GM19467 (cell line): ENCODE measurements at regions not wholly inside any gene's neighbourhood (a gene's known extent, or its start where the extent isn't known, plus 50 kb on each side); places are given as distances from the start of the nearest gene placed in this dataset.
"Not testable (repeated sequence)": the region's sequence is repeated elsewhere in the genome, so short reads cannot be mapped to it uniquely, and the experiment has no call there.

Experiments used
- ATAC-seq: cut with Tn5 transposase; IDR thresholded peaks from one replicate; pipeline ENCODE4 v1.9.1; 2021; ENCODE audit warnings: mild to moderate bottlenecking, moderate library complexity; ENCODE audit not compliant: unreplicated experiment

GRCh38 chr7:55743454-55743717 is 119.2 kb downstream of the SEPTIN14 start:
- not testable (repeated sequence) for ATAC-seq

DNA sequence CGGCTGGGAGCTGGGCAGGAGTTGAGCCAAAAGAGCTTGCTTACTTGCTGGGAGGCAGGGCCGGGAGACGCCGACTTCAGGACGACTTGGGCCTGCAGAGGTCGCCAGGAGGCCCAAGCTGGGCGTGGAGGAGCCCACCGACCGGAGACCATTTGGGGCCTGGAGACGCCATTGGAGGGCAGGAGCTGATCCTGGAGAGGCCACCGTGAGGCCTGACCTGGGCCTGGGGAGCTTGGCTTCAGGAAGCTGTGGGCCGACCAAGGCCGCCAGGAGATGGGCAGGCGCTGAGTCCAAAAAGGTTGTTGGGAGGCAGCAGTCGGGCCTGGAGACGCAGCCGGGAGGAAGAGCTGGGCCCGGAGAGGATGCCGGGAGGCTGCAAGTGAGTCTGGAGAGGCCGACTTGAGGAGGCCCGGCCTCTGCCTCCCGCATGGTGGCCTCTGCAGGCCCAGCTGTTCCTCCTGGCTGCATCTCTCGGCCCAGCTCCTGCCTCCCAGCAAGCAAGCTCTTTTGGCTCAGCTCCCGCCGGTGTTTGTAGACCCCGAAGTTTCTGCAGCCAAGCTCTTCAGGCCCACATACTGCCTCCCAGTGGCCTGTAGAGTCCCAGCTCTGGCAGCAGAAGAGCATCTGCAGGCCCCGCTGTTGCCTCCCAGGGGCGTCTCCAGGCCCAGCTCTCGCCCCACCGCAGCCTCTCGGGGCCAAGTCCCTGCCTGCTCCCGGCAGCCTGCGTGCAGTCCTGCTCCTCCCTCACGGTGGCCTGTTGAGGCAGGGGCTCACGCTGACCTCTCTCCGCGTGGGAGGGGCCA is 119.7 kb downstream of the SEPTIN14 start:
- not testable (repeated sequence) for ATAC-seq

GRCh38 chr7:55741721-55742631 is 120.6 kb downstream of the SEPTIN14 start:
- ATAC-seq = not testable (repeated sequence)

- not testable (repeated sequence) for ATAC-seq
These were observed 121.8 kb downstream of the SEPTIN14 start for GRCh38 chr7:55740633-55741250.

GRCh38 chr7:55740053-55740452 is 122.5 kb downstream of the SEPTIN14 start:
- ATAC-seq = not testable (repeated sequence)

- not testable (repeated sequence) for ATAC-seq
These were observed 125.8 kb downstream of the SEPTIN14 start for GRCh38 chr7:55736641-55737221.

DNA sequence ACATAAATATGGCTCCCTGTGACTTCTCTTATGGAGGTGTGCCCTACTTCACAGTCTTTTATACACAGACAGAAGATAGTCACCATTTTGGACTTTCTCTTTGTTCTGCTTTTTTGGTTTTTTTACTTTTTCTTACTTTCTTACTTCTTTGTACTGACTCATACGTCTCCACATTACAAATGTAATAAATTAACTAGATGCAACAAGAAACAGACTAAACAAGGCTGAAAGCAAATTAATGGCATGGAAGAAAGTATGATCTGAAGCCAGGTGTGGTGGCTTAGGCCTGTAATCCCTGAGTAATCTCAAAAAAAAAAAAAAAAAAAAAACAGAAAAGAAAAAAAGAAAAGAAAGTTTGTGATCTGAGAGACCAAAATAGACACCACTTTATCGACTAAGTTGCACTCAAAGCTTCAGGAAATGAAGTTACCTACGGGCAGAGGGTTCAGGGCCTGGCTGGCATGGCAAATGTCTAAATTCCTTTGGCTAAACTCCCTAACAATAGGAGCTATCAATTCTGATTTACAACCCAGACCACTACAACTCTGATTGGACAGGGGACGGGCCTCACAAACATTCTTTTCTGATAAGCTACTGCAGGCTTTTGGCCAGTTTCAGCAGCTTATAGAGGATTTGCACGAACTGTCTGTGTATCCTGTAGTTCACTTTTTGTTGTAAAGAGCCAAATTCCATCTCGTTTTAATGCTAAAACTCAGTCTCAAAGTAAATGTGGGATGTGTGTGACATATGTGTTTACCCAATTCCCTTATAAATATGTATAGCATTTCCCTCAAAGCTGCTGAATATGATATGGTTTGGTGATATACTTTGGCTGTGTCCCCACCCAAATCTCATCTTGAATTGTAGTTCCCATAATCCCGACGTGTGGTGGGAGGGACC is 129.1 kb downstream of the SEPTIN14 start:
- ATAC-seq = no peak

DNA sequence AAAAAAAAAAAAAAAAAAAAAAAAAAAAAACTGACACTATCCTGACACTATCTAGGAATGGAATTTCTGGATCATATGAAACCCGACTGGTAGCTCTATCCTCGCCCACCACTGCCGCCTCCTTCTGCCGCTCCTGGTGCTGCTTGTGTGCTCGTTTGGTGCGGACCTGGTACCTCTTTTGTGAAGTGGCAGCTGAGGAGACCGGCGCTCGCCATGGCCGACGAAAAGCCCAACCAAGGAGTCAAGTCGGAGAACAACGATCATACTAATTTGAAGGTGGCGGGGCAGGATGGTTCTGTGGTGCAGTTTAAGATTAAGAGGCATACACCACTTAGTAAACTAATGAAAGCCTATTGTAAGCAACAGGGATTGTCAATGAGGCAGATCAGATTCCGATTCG is 130.6 kb downstream of the SEPTIN14 start:
- ATAC-seq = no peak

DNA sequence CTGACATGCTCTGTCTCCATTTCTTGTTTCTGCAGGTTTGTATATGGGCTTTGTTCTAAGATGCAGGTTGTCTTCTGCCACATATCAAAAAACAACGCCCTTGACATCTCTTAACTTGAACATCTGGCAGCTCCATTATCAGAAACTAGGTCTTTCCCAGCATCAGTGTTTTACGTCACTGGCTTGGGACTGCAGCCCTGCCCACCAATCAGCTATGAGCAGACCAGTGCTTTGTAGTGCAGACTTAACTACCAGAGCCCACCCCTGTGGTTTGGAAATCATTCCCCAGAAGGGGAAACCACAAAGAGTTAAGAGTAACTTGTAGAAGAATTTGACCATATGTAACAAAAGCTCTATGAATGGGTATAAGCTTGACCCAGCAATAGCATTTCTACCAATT is 132.4 kb downstream of the SEPTIN14 start:
- ATAC-seq = no peak

DNA sequence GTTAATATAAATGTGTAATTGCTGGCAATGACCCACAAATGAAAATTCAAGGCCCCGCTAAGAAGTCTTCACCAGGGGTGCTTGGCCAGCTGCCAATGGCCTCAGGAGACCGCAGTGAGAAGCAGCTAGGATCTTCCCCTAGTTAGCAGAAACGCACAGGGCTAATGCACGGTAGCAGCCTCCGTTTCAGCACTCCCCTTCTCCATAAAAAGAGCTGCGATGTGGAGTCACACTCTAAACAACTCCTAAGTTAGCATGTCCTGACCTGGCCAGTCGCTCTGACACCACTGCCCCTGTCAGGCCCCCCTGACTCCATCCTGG is 139.0 kb downstream of the SEPTIN14 start:
- ATAC-seq = no peak

- ATAC-seq = peak; percentile 97
These were observed 139.5 kb downstream of the SEPTIN14 start for GRCh38 chr7:55722874-55723620.

DNA sequence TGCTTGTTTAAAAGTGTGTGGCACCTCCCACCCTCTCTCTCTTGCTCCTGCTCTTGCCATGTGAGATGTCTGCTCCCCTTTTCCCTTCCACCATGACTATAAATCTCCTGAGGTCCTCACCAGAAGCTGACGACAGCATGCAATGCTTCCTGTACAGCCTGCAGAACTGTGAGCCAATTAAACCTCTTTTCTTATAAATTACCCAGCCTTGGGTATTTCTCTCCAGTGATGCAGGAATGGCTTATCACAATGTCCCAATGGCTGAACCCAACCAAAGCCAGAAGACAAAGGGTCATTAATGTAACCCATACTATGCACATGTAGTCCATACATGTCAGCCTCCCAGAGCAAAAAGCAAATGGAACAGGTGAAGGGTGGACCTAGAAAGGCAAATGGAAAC is 141.5 kb downstream of the SEPTIN14 start:
- ATAC-seq = not testable (repeated sequence)

DNA sequence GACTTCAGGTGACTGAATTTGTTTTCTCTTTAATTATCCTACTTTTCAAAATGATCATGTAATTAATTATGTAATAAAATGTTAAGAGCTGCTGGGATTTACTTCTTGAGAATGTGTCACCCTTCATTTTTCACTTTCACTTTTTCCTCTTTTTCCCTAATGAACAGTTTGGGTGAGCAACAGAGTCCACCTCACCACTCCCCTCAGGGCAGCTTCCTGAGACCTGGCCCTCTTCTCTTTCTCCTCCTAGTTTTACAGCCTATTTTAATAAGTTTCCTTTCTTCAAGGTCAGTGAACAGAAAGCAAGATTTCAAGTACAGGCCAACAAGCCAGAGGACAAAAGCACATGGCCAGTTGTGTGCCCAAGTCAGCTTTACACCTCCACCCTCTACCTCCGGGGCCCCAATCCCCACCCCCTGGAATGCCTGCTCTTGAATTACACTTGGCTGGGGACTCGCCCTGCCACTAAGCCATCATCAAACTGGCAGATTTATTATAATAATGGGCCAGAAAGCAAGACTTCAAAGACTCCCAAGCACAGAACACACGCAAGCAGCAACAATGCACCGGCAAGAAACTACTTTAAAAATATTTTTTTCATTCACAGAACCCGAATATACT is 143.1 kb upstream of the VOPP1 start:
- not testable (repeated sequence) for ATAC-seq

- not testable (repeated sequence) for ATAC-seq
These were observed 142.1 kb upstream of the VOPP1 start for GRCh38 chr7:55714370-55714769.

DNA sequence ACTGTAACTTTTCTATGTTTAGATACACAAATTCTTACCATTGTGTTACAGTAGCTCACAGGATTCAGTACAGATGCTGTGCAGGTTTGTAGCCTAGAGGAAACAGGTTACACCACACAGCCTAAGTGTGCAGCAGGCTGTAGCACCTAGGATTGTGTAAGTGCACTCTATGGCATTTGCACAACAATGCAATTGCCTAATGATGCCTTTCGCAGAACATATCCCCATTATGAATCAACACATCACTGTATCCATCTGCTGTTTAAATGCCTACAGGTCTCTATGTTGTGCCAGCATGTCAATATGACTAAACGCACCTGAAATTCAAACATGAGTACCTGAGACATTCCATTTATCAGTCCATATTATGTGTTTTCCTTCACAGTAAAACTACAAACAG is 138.0 kb upstream of the VOPP1 start:
- not testable (repeated sequence) for ATAC-seq

- ATAC-seq = not testable (repeated sequence)
These were observed 135.7 kb upstream of the VOPP1 start for GRCh38 chr7:55708028-55708427.

GRCh38 chr7:55707410-55707809 is 135.1 kb upstream of the VOPP1 start:
- ATAC-seq = not testable (repeated sequence)

DNA sequence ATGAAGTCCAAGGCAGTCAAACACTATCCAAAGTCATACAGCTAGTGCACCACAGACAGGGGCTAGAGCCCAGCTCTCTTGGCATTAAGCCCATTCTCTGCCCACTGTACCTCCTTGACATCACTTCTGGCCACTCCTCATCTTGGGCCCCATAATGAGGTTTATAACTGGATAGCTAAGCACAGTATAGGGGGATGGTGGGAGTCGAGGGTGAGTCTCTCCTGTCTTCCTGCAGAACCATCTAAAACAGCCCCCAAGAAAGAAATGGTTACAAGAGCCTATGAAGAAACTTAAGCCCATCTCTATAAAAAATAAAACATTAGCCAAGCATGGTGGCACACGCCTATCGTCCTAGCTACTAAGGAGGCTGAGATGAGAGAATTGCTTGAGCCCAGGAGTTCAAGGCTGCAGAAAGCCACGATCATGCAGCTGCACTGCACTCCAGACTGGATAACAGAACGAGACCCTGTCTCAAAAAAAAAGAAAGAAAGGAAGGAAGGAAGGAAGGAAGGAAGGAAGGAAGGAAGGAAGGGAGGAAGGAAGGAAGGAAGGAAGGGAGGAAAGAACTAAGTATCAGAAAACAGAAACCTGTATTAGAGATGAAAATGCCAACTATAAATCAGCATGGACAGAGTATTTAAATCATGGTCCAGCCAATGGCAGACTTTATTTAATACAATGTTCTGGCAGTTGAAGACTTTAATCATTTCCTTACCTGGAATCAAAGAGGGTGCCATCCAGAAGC is 134.3 kb upstream of the VOPP1 start:
- ATAC-seq = not testable (repeated sequence)
